Liver (tissue), 8 donors: ENCODE measurements at regions not wholly inside any gene's neighbourhood (a gene's known extent, or its start where the extent isn't known, plus 50 kb on each side); places are given as distances from the start of the nearest gene placed in this dataset.

Experiments used
- DNase-seq: peaks from one replicate; pipeline ENCODE4 v3.0.0-alpha.2; 2017; ENCODE audit warnings: low spot score
- H3K27ac ChIP-seq, 2 donors: one replicate each; pipeline ENCODE4 v1.7.0; 2013; ENCODE audit warnings: inconsistent platforms in 2 of 2, low read length in 2 of 2, control low read depth in 1 of 2, low read depth in 1 of 2, mild to moderate bottlenecking in 1 of 2
- H3K27me3 ChIP-seq, 4 donors: one replicate each; pipeline versions ENCODE4 v1.6.1 to v1.7.0; 2013; ENCODE audit warnings: low read length in 3 of 4, inconsistent platforms in 1 of 4, mild to moderate bottlenecking in 1 of 4, moderate library complexity in 1 of 4; ENCODE audit not compliant: control insufficient read depth in 4 of 4, insufficient read depth in 4 of 4
- H3K36me3 ChIP-seq, 4 donors: one replicate each; pipeline versions ENCODE4 v1.6.1 to v1.7.0; 2013; ENCODE audit warnings: low read length in 3 of 4, mild to moderate bottlenecking in 3 of 4, low read depth in 1 of 4, moderate library complexity in 1 of 4; ENCODE audit not compliant: control insufficient read depth in 4 of 4, insufficient read depth in 3 of 4
- H3K4me1 ChIP-seq, 4 donors: one replicate each; pipeline versions ENCODE4 v1.6.1 to v1.7.0; 2013; ENCODE audit warnings: low read length in 3 of 4, mild to moderate bottlenecking in 3 of 4, moderate library complexity in 1 of 4; ENCODE audit not compliant: control insufficient read depth in 4 of 4, insufficient read depth in 4 of 4
- H3K4me3 ChIP-seq, 3 donors: one replicate each; pipeline versions ENCODE4 v1.6.1 to v1.7.0; 2013; ENCODE audit warnings: low read length in 3 of 3, control low read depth in 1 of 3, low read depth in 1 of 3, mild to moderate bottlenecking in 1 of 3
- H3K9ac ChIP-seq, 2 donors: one replicate each; pipeline ENCODE4 v1.7.0; 2013; ENCODE audit warnings: low read length in 2 of 2, mild to moderate bottlenecking in 2 of 2, moderate library complexity in 2 of 2, control low read depth in 1 of 2, low read depth in 1 of 2
- H3K9me3 ChIP-seq, 4 donors: one replicate each; pipeline versions ENCODE4 v1.6.1 to v1.7.0; 2013; ENCODE audit warnings: low read length in 3 of 4; ENCODE audit not compliant: control insufficient read depth in 4 of 4
- EGR1 ChIP-seq, 2 donors: IDR thresholded peaks; 2 replicates each; pipeline ENCODE4 v1.6.1; 2016 to 2018; ENCODE audit warnings: antibody characterized with exemption in 2 of 2, low read depth in 2 of 2
- FOXA1 ChIP-seq: IDR thresholded peaks from 2 replicates; pipeline ENCODE4 v1.6.1; 2016; ENCODE audit warnings: antibody characterized with exemption
- HNF4A ChIP-seq, 2 donors: conservative IDR thresholded peaks; 2 replicates each; pipeline ENCODE4 v1.6.1; 2016; ENCODE audit warnings: antibody characterized with exemption in 2 of 2, mild to moderate bottlenecking in 2 of 2
- HNF4G ChIP-seq: IDR thresholded peaks from 2 replicates; pipeline ENCODE4 v1.6.1; 2016; ENCODE audit warnings: antibody characterized with exemption
- JUND ChIP-seq, 2 donors: IDR thresholded peaks; 2 replicates each; pipeline ENCODE4 v1.6.1; 2016; ENCODE audit warnings: antibody characterized with exemption in 2 of 2
- RAD21 ChIP-seq, 2 donors: IDR thresholded peaks; 2 replicates each; pipeline ENCODE4 v1.6.1; 2016; ENCODE audit warnings: antibody characterized with exemption in 2 of 2, mild to moderate bottlenecking in 2 of 2
- RXRA ChIP-seq, 2 donors: IDR thresholded peaks; 2 replicates each; pipeline ENCODE4 v1.6.1; 2017 to 2018; ENCODE audit warnings: antibody characterized with exemption in 2 of 2, mild to moderate bottlenecking in 1 of 2
- SP1 ChIP-seq: IDR thresholded peaks from 2 replicates; pipeline ENCODE4 v1.6.1; 2018; ENCODE audit warnings: antibody characterized with exemption, mild to moderate bottlenecking
- TAF1 ChIP-seq: conservative IDR thresholded peaks from 2 replicates; pipeline ENCODE4 v1.6.1; 2016; ENCODE audit warnings: antibody characterized with exemption, mild to moderate bottlenecking
- WGBS: extraction: QIAGEN DNeasy Blood & Tissue Kit; methylation state at CpG from one replicate; pipeline ENCODE4 v1.1.7; 2013; 5-methylcytosine and 5-hydroxymethylcytosine counted together
- TF ChIP-seq, protein P1 (sequence below): IDR thresholded peaks from 2 replicates; pipeline ENCODE4 v1.6.1; 2016; ENCODE audit warnings: antibody characterized with exemption
- TF ChIP-seq, protein P2 (sequence below): fragments of 150-350 bp; IDR thresholded peaks from 2 replicates; pipeline ENCODE4 v1.5.1; 2017; ENCODE audit warnings: improper control_type of control experiment, low read depth, low read length; ENCODE audit not compliant: missing input control
- TF ChIP-seq, protein P3 (sequence below): IDR thresholded peaks from 2 replicates; pipeline ENCODE4 v1.6.1; 2016; ENCODE audit warnings: antibody characterized with exemption, mild to moderate bottlenecking
- TF ChIP-seq, protein P4 (sequence below): IDR thresholded peaks from 2 replicates; pipeline ENCODE4 v1.6.1; 2016; ENCODE audit warnings: antibody characterized with exemption
- donor health status: healthy.
- donor health status: healthy.
- donor health status: healthy.
- donor health status: healthy.
- donor health status: healthy.

DNA sequence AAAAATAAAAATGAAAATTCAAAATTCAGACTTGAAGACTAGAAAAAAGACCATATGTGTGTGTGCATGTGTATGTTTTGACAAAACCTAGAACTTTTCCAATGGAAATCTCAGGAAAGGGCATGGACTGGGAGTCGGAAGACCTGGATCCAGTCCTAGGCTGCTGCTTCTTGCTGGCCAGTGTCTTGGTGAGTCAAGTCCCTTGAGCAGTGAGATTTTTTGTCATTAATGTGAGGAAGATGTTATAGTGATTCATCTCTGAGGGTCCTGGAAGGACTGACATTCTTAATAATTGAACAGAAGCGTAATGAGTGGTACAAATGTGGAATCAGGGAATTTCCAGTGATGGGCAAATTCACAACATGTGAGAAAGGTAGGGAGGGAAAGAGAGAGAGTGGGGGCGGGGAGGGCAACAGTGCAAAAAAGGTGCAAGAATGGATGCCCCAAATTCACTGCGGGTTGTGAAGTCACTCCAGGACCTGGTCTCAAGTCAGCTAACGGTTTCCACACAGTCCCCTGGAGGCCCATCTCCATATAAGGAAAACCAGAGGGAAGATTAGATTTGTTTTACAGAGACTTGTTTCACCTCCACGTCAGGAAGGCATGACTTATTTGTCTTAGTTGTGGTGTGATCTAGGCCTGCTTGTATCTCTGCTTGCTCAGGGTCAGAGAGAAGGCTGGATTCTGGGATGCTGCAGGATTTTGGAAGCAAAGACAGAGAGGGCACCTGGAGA, 201.7 kb downstream of the BUB3 start (continued):
- TF ChIP-seq FOXA1 (no peak), RAD21 (IDR thresholded peaks at IDR 0.05) (no peak), RXRA (IDR thresholded peaks at IDR 0.05) (no peak), SP1 (no peak), JUND (IDR thresholded peaks at IDR 0.05) (no peak)
- TF ChIP-seq, protein P1, sequence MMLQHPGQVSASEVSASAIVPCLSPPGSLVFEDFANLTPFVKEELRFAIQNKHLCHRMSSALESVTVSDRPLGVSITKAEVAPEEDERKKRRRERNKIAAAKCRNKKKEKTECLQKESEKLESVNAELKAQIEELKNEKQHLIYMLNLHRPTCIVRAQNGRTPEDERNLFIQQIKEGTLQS = no peak

DNA sequence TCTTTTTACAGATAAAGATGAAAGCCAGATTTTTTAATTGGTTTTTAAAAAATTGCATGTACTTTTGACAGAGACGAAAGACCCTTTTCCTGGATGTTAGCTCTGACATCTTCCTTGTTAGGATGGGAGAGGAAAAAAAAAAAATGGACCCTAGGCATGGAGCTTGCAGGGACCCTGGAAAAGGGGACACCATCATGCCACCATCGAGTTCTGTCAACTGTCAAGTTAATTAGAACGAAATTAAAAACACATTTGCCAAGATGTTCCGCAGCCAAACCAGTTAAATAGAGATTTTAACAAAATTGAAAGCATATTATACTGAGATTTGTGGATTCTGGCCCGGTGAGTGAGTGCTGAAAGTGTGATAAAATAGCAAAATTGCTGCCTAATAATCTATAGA, 202.6 kb downstream of the BUB3 start:
- H3K36me3 ChIP-seq = no peaks in the 10 kb centered on the region
- WGBS = 74% methylated on average over 5 of the region's 5 CpGs
- H3K4me1 ChIP-seq = no peaks in the 10 kb centered on the region
- TF ChIP-seq JUND (IDR thresholded peaks at IDR 0.05) (no peak), RXRA (IDR thresholded peaks at IDR 0.05) (no peak), HNF4A (conservative IDR thresholded peaks at IDR 0.05) (no peak), RAD21 (IDR thresholded peaks at IDR 0.05) (no peak), EGR1 (IDR thresholded peaks at IDR 0.05; ENCODE audit: low read depth in 2 of 2) (no peak)
- TF ChIP-seq, protein P2, sequence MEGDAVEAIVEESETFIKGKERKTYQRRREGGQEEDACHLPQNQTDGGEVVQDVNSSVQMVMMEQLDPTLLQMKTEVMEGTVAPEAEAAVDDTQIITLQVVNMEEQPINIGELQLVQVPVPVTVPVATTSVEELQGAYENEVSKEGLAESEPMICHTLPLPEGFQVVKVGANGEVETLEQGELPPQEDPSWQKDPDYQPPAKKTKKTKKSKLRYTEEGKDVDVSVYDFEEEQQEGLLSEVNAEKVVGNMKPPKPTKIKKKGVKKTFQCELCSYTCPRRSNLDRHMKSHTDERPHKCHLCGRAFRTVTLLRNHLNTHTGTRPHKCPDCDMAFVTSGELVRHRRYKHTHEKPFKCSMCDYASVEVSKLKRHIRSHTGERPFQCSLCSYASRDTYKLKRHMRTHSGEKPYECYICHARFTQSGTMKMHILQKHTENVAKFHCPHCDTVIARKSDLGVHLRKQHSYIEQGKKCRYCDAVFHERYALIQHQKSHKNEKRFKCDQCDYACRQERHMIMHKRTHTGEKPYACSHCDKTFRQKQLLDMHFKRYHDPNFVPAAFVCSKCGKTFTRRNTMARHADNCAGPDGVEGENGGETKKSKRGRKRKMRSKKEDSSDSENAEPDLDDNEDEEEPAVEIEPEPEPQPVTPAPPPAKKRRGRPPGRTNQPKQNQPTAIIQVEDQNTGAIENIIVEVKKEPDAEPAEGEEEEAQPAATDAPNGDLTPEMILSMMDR = no peak
- TF ChIP-seq, protein P3, sequence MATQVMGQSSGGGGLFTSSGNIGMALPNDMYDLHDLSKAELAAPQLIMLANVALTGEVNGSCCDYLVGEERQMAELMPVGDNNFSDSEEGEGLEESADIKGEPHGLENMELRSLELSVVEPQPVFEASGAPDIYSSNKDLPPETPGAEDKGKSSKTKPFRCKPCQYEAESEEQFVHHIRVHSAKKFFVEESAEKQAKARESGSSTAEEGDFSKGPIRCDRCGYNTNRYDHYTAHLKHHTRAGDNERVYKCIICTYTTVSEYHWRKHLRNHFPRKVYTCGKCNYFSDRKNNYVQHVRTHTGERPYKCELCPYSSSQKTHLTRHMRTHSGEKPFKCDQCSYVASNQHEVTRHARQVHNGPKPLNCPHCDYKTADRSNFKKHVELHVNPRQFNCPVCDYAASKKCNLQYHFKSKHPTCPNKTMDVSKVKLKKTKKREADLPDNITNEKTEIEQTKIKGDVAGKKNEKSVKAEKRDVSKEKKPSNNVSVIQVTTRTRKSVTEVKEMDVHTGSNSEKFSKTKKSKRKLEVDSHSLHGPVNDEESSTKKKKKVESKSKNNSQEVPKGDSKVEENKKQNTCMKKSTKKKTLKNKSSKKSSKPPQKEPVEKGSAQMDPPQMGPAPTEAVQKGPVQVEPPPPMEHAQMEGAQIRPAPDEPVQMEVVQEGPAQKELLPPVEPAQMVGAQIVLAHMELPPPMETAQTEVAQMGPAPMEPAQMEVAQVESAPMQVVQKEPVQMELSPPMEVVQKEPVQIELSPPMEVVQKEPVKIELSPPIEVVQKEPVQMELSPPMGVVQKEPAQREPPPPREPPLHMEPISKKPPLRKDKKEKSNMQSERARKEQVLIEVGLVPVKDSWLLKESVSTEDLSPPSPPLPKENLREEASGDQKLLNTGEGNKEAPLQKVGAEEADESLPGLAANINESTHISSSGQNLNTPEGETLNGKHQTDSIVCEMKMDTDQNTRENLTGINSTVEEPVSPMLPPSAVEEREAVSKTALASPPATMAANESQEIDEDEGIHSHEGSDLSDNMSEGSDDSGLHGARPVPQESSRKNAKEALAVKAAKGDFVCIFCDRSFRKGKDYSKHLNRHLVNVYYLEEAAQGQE = no peak
- DNase-seq = no peak
- H3K4me3 ChIP-seq = no peak overlapping the region
- no peak overlapping the region for H3K27ac ChIP-seq
- H3K9me3 ChIP-seq = no peaks in the 10 kb centered on the region
- H3K27me3 ChIP-seq = no peaks in the 10 kb centered on the region
- H3K9ac ChIP-seq = no peak overlapping the region

DNA sequence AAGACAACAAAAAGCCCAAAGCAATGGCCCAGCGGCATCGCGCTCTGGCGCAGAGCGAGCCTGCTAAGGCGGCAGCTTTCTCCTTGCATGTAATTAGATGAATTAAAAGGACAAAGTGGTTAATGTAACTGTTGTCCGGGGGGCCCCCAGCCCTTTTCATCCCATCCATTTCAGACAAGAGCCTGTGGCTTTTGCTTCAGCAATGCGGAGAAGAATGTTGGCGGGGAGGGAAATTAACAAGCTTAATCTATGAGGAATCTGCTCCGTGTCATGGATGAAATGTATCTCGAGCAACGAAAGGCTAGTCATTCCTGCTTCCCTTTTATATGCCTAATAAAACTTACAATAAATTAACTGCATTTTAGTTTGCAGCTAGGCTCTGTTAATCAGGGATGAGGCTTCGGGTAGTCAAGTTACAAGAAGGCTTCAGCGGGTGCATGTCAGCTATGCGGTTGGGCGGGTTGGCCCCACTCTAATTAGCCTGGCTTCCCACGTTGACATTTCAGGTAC, 203.3 kb downstream of the BUB3 start:
- Histone ChIP-seq H3K27me3 (no peaks in the 10 kb centered on the region), H3K9ac (no peak overlapping the region), H3K9me3 (no peaks in the 10 kb centered on the region), H3K4me1 (no peaks in the 10 kb centered on the region), H3K27ac (no peak overlapping the region), H3K36me3 (no peaks in the 10 kb centered on the region), H3K4me3 (no peak overlapping the region)
- DNase-seq = no peak
- 70% methylated on average over 17 of the region's 17 CpGs for WGBS
- TF ChIP-seq FOXA1 (no peak), EGR1 (IDR thresholded peaks at IDR 0.05; ENCODE audit: low read depth in 2 of 2) (no peak), HNF4G (no peak), TAF1 (no peak)
- TF ChIP-seq, protein P2 = no peak
- TF ChIP-seq, protein P4, sequence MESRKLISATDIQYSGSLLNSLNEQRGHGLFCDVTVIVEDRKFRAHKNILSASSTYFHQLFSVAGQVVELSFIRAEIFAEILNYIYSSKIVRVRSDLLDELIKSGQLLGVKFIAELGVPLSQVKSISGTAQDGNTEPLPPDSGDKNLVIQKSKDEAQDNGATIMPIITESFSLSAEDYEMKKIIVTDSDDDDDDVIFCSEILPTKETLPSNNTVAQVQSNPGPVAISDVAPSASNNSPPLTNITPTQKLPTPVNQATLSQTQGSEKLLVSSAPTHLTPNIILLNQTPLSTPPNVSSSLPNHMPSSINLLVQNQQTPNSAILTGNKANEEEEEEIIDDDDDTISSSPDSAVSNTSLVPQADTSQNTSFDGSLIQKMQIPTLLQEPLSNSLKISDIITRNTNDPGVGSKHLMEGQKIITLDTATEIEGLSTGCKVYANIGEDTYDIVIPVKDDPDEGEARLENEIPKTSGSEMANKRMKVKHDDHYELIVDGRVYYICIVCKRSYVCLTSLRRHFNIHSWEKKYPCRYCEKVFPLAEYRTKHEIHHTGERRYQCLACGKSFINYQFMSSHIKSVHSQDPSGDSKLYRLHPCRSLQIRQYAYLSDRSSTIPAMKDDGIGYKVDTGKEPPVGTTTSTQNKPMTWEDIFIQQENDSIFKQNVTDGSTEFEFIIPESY = no peak
- TF ChIP-seq, protein P3 = no peak
- TF ChIP-seq, protein P1 = no peak
